ENCODE measurements at regions not wholly inside any gene's neighbourhood (a gene's known extent, or its start where the extent isn't known, plus 50 kb on each side); places are given as distances from the start of the nearest gene placed in this dataset.

- DNase-seq = no peak
Measured at GRCh38 chr4:41465146-41465761, 72.7 kb upstream of the LIMCH1 start.

DNA sequence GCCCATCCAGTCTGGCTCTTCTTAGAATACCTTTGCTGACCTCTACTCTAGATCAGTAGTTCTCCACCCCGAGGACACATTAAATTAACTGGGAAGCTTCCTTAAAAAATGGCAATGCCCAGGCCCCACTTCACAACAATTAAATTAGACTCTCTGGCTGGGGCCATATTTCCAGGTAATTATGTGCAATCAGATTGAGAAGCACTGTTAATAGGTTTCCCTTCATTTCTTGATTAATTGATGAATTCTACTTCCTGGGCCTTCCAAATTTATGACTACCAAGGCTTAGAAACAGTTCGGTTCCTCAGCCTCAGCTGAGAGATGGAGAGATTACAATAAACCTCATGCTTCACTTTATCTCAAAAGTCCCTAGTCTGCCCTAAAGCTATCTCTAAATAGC lies 71.7 kb upstream of the LIMCH1 start:
- DNase-seq = no peak

GRCh38 chr4:41468122-41468521 lies 69.8 kb upstream of the LIMCH1 start:
- DNase-seq = no peak

DNA sequence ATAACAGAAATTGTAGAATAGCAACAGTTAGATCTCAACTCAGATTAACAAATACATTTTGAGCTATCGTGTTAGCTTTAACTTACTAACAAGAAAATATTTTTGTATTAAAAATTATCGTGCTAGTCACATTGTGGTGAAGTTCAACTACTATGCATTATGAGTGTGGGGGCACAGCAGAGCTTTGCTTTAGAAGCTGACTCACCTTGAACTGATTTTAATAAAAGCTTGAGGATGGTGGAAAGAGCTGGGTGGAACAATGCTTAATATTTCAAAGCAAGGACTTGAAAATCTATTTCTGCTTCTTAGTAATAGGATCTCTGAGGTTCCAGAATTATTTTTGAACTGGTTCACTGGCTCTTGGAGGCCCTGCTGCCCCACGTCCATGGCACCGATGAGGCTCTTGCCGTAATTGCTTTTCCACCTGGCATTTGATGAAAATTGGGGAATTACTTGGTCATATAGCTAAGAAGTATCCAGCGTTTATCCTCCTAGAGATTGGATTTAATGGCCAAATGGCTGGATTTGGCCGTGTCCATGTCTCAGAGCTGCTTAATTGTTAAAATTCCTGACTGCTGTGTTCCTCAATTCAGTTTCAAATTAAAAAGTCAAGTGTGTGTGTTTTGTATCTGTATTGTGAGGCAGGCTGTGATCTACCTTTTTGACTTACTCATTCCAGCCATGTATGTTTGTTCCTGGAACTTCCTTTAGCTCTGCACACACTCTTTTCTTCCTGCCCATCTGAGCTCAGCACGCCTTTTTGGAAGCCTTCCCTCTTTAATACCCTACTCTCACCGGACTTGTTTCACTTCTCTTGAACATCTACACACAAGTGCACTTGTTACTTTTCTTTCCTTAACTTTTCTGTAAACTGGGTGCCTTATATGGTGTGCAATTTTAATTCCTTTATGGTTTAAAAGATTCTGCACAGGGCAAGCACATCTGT lies 66.6 kb upstream of the LIMCH1 start:
- no peak for DNase-seq

DNA sequence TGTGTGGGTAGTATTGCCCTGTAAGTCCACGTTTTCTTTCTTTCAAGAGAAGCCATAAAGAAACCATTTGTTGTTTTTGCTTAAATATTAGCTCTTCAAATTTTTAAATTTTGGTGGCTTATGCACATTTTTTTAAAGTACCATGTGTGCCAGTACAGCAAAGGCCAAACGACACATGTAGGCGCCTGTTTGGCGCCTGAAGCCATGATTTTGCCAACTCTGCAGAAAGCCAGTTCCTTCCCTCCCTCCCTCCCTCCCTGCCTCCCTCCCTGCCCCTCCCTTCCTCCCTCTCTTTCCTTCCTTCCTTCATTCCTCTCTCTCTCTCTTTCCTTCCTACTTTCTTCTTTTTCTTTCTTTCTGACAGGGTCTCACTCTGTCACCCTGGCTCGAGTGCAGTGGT lies 65.9 kb upstream of the LIMCH1 start:
- no peak for DNase-seq

- no peak for DNase-seq
Measured at GRCh38 chr4:41473176-41473575, 64.8 kb upstream of the LIMCH1 start.

DNA sequence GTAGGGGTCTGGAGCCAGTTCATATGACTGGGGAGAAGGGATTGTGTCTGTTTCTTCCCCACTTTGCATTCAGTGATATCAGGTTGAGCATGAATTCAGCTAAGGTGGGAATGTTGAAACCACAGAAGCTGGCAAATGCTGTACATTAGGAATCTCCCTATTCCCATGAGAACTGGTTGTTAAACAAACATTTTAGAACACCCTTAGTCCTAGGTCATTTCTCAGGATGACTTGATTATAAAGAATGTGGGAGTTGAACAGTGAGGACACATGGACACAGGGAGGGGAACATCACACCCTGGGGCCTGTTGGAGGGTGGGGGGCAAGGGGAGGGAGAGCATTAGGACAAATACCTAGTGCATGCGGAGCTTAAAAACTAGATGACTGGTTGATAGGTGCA lies 62.6 kb upstream of the LIMCH1 start:
- no peak for DNase-seq

DNA sequence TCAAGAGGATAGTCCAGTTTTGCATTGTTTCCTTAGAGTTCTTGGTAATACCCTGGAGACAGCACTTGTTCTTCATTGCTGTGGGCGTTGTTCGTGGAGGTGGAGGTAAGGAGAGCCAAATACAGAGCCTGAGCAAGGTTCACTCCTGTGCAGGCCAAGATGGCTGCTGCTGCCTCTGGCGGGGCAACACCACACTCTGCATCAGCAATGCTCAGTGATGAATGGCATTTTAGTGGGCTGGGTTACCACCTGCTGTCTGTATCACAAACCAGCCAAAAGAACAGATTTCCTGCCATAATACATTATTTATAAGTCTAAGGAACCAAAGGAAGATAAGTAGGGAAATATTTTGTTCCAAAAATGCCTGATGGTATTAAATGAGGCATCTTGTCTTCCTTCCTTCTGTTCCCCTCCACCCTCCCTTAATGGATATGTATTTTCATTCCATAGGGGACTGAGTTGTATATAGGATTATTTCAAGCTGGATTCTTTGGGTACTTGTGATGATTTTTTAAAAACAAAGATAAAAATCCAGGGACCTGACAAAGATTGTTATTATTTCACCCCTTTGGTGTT lies 61.6 kb upstream of the LIMCH1 start:
- no peak for DNase-seq

DNA sequence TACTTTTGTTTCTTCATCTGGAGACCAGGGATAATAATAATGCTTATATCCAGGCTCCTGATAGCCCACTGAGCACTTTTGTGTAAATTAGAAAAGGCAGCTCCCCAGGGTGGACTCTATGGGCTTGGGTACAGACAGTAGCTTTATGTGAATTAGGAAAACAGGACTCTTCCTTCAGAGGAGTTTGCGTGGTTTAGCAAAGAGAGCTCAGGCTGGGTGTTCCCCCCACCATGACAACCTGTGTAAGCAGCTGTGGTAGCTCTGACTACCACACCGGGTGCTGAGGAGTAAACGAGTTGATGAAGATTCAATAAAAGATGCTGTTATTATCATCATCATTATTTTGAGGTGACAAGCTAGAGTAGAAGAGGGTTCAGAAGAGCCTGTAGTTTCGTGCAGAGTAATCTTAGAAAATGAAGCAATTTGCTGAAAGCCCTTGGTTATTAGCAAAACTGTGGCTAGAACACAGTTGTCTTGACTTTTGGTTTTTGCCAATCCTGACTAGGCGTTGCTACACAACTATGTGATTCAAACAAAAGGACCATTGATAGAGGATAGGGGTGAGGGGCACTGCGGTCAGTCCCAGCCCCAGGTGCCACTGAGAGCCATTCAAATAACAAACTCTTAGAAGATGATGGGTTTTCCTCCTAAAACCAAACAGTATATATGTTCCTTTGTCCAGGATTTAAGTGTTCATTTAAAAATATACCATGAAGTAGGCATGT lies 60.6 kb upstream of the LIMCH1 start:
- DNase-seq = peak; percentile 47

DNA sequence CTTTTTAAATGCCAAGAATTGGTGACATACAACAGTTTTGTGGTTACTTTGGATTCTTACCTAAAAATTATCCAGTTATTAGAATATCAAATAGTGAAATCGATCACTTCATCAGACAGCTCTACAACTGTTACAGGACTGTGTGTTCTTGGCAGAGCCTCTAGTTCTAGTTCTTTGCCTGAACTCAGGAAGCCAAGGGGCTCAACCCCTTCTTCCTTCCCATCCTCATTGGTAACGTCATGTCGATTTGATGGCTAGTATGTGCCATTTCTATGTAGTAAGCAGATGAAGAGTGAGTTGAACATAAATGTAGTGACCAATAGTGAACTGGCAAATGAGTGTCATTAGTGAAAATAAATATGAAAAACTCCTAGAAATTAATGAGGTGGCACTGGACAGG lies 59.4 kb upstream of the LIMCH1 start:
- no peak for DNase-seq

DNA sequence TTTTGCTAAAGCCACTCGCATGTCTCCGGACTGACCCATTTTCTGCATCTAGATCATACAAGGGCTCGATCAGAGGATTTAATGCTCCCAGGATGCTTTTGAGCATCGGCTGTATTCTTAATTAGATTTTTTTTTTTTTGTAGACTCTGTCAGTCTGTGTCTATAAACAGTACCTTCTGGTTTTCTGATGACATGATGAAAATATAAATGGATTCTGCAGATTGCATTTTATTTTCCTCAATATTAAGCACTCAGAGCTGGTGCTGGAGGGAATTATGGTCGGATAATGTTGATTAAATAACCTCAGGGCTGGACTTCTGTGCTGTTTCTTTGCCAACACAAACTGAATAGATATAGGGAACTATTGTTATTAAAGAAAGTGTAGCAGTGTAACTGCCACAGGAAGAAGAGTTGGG lies 57.1 kb upstream of the LIMCH1 start:
- no peak for DNase-seq

DNA sequence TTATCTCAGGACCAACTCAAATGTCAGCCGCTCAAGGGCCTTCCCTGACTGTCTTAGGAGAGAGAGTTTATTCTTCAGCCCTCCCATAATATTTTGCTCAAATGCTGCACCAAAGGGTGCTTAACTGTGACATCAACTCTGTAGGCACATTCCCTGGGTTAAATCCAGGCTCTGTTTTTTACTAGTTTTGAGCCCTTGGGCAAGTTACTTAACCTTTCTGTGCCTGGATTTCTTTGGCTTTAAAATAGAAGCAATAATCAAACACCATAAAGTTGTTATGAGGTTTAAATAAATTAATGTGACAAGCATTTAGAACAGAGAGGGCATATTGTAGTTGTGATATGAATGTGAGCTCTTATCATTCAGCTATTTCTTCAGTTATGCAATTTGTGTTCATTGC lies 54.2 kb upstream of the LIMCH1 start:
- DNase-seq = no peak

GRCh38 chr4:41485041-41485440 lies 52.9 kb upstream of the LIMCH1 start:
- DNase-seq = no peak

GRCh38 chr4:41487868-41488440 lies 50.0 kb upstream of the LIMCH1 start:
- DNase-seq = no peak

Measured in NCI-H748 treated with DMSO at 0.1 percent for 48 hours (cell line).